ENCODE measurements at regions not wholly inside any gene's neighbourhood (a gene's known extent, or its start where the extent isn't known, plus 50 kb on each side); places are given as distances from the start of the nearest gene placed in this dataset.

DNA sequence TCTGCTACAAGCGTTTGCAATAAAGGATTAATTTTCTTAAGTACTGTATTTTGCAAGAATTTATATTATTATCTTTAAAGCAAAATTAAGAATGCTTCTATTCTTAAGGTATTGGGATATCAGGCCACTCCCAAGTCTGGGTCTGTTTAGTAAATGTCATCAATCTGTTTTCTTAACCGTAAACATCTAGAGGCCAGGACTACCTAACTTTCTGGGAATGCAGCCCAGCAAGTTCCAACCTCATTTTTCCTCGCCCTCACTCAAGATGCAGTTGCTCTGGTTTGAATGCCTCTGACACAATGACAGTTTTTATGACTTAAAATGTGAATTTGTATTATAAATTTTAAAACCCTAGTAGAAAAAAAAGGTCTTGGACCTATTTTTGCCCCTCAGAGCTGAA is 143.5 kb downstream of the INHBA start:
- TF ChIP-seq, protein P1, sequence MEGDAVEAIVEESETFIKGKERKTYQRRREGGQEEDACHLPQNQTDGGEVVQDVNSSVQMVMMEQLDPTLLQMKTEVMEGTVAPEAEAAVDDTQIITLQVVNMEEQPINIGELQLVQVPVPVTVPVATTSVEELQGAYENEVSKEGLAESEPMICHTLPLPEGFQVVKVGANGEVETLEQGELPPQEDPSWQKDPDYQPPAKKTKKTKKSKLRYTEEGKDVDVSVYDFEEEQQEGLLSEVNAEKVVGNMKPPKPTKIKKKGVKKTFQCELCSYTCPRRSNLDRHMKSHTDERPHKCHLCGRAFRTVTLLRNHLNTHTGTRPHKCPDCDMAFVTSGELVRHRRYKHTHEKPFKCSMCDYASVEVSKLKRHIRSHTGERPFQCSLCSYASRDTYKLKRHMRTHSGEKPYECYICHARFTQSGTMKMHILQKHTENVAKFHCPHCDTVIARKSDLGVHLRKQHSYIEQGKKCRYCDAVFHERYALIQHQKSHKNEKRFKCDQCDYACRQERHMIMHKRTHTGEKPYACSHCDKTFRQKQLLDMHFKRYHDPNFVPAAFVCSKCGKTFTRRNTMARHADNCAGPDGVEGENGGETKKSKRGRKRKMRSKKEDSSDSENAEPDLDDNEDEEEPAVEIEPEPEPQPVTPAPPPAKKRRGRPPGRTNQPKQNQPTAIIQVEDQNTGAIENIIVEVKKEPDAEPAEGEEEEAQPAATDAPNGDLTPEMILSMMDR (IDR thresholded peaks at IDR 0.05) = no peak
- no peak for TF ChIP-seq POLR2A (IDR thresholded peaks at IDR 0.05)
